ENCODE measurements at regions not wholly inside any gene's neighbourhood (a gene's known extent, or its start where the extent isn't known, plus 50 kb on each side); places are given as distances from the start of the nearest gene placed in this dataset.

DNA sequence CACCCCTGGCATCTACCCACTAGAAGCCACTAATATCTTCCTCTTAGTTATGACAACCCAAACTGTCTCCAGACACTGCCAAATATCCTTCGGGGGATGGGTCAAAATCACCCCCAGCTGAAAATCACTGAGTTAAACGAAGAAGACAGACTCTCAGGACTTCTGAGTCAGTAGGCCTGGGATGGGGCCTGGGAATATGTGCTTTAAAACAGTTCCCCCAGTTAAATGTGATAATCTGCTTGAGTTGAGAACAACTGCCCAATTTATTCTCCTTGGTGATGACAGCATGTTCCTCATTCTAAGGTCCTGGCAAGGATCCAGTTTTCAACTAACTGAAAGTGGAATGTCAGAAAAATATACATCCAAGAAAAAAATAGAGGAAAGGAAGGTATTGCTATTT, 52.4 kb downstream of the CBLL2 start:
- in situ Hi-C loops (cut with HindIII; ENCODE audit: low sequenced_read_pairs): no loop called here
- no peak for DNase-seq (ENCODE audit: low spot score)

DNA sequence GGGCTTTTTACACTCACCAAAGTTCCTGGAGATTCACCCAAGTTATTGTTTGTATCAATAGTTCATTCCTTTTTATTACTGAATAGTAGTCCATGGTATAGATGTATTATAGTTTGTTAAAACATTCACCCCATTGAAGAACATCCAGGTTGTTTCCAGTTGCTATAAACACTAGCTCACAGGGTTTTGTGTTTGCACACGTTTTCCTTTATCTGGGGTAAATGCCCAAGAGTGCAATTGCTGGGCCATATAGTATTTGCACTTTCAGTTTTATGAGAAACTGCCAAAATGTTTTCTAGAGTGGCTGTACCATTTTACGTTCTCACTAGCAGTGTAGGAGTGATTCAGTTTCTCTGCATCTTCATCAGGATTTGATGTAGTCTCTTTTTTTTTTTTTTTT, 57.1 kb downstream of the CBLL2 start:
- in situ Hi-C loops (cut with HindIII; ENCODE audit: low sequenced_read_pairs): no loop called here
- DNase-seq (ENCODE audit: low spot score): no peak

GRCh38 chrX:22338740-22339139, 66.0 kb downstream of the CBLL2 start:
- no peak for DNase-seq (ENCODE audit: low spot score)
- in situ Hi-C loops (cut with HindIII; ENCODE audit: low sequenced_read_pairs): no loop called here

DNA sequence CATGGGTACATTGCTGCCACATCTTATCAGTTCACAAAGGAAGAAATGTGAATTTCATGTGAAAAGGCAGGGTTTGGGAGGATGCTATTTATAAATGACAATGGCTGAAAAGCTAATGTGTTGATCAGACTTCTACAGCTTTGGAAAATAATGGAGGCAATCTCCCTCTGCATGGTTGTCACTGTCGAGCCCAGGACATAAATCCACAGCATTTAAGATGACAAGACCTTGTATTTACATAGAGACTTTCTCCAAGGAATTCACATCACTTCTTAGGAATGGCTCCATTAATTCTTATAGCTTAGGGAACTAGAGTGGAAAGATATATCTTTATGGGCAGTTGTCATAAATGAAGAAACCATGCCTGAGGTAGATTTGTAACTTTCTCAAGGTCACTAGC, 66.7 kb downstream of the CBLL2 start:
- in situ Hi-C loops (cut with HindIII; ENCODE audit: low sequenced_read_pairs): no loop called here
- DNase-seq (ENCODE audit: low spot score): no peak

- no peak for DNase-seq (ENCODE audit: low spot score)
- in situ Hi-C loops (cut with HindIII; ENCODE audit: low sequenced_read_pairs): no loop called here
Observed at GRCh38 chrX:22340022-22340616, 67.4 kb downstream of the CBLL2 start.

- in situ Hi-C loops (cut with HindIII; ENCODE audit: low sequenced_read_pairs): no loop called here
- DNase-seq (ENCODE audit: low spot score): no peak
Observed at GRCh38 chrX:22343192-22343591, 70.5 kb downstream of the CBLL2 start.

DNA sequence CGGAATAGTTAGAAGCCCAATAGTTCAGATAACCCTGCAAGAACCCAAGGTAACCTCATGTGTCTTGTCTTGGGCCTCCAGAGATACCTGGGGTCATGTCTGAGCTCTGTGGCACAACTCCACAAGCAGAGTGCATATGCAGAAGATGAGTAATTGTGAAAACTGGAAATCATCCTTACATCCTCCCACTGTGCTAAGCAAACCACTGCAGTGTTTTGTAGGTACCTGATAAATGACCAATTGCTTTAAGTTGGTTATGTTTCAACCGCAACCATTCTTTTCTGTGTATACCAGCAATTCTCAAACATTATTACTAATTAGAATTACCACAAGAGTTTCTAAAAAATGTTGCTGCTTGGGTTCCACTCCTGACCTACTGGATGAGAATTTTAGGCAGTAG, 73.2 kb downstream of the CBLL2 start:
- in situ Hi-C loops (cut with HindIII; ENCODE audit: low sequenced_read_pairs): no loop called here
- no peak for DNase-seq (ENCODE audit: low spot score)

GRCh38 chrX:22347491-22347890, 74.8 kb downstream of the CBLL2 start:
- in situ Hi-C loops (cut with HindIII; ENCODE audit: low sequenced_read_pairs): no loop called here
- no peak for DNase-seq (ENCODE audit: low spot score)

- DNase-seq (ENCODE audit: low spot score): no peak
- in situ Hi-C loops (cut with HindIII; ENCODE audit: low sequenced_read_pairs): no loop called here
Observed at GRCh38 chrX:22349116-22349515, 76.4 kb downstream of the CBLL2 start.

GRCh38 chrX:22351076-22351475, 78.4 kb downstream of the CBLL2 start:
- in situ Hi-C loops (cut with HindIII; ENCODE audit: low sequenced_read_pairs): no loop called here
- no peak for DNase-seq (ENCODE audit: low spot score)

DNA sequence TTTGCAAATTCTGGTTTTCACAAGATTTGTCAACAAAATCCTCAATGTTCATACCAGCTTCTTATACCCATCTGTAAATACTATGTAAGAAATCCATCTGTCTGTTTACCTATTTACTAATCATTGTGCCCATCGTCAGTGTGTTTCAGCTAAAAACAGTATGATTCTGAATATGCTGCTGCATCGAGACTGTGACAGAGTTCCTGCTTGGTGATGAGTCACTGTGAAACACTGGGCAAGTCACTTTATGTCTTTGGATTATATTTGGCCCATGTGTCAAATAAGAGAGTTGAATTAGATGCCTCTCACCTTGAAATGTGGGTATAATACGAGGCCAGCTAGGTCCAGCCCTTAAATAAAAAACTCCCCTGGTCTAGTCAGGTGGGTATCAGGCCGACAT, 79.3 kb downstream of the CBLL2 start:
- no peak for DNase-seq (ENCODE audit: low spot score)

DNA sequence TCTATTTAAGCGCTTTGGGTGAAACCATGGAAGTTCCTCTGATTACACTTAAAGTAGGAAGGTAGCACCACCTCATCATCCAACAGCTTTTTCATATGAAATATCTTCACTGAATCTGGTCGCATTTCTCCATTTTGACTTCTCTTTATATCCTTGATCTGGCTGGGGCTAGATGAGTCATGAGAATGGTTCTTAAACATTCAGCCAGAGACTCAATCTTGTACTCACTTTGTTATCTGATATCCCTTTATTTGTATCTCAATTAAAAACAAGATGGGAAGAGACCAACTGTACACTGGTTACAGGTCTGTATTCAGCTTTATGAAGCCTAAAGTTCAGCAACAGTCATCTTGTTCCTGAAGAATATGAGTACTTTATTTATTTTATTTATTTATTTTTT, 84.9 kb downstream of the CBLL2 start:
- DNase-seq (ENCODE audit: low spot score): no peak

More for the DNA sequence above, 79.3 kb downstream of the CBLL2 start:
- in situ Hi-C loops (cut with HindIII; ENCODE audit: low sequenced_read_pairs): no loop called here

GRCh38 chrX:22360129-22360528, 87.4 kb downstream of the CBLL2 start:
- no peak for DNase-seq (ENCODE audit: low spot score)
- in situ Hi-C loops (cut with HindIII; ENCODE audit: low sequenced_read_pairs): no loop called here

More for the DNA sequence above, 84.9 kb downstream of the CBLL2 start:
- in situ Hi-C loops (cut with HindIII; ENCODE audit: low sequenced_read_pairs): no loop called here

DNA sequence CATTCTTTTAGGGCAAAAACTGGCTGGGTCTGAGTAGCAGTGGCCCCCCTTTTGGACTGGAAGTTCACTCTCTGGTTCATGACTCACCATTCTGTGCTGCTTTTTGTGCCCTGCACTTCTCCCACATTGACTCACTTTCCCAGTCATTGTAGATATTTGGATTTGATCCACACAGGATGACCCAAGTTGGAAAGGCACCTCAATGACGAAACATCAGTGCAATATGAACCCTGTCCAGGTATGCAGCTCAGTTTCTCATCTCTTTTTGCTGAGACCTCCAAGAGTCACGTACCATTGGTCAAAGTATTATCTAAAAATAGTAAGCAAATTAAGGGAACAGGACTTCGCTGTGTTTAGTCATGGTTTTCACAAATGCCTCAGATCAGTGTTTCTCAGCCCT, 92.7 kb downstream of the CBLL2 start:
- in situ Hi-C loops (cut with HindIII; ENCODE audit: low sequenced_read_pairs): no loop called here
- DNase-seq (ENCODE audit: low spot score): no peak

DNA sequence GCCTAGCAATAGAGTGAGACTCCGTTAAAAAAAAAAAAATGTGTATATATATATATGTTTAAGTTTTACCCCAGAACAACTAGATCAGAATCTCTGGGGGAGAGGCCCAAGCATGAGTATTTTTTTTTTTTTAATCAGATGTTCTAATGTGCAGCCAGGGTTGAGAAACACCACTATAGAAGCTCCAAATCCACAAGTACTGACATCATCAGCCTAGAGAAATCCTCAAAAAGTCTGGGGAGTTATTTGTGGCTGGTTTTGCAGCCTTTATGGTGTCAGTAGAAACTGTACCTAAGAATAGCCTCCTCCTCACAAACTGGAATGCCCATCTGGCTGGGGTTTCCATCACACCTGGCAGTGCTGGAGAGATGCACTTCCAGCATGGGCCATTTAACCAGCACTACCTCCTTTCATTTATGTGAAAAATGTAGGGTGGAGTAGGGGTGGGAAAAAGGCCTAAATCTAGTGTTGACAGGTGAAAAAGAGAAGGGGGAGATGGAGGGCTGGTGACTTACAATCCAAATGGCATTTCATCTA, 93.5 kb downstream of the CBLL2 start:
- no peak for DNase-seq (ENCODE audit: low spot score)
- in situ Hi-C loops (cut with HindIII; ENCODE audit: low sequenced_read_pairs): no loop called here

- in situ Hi-C loops (cut with HindIII; ENCODE audit: low sequenced_read_pairs): no loop called here
- DNase-seq (ENCODE audit: low spot score): no peak
Observed at GRCh38 chrX:22366906-22367305, 94.2 kb downstream of the CBLL2 start.

GRCh38 chrX:22373094-22373493, 100.4 kb downstream of the CBLL2 start:
- DNase-seq (ENCODE audit: low spot score): no peak
- in situ Hi-C loops (cut with HindIII; ENCODE audit: low sequenced_read_pairs): no loop called here

GRCh38 chrX:22373766-22374165, 101.1 kb downstream of the CBLL2 start:
- in situ Hi-C loops (cut with HindIII; ENCODE audit: low sequenced_read_pairs): no loop called here
- no peak for DNase-seq (ENCODE audit: low spot score)

DNA sequence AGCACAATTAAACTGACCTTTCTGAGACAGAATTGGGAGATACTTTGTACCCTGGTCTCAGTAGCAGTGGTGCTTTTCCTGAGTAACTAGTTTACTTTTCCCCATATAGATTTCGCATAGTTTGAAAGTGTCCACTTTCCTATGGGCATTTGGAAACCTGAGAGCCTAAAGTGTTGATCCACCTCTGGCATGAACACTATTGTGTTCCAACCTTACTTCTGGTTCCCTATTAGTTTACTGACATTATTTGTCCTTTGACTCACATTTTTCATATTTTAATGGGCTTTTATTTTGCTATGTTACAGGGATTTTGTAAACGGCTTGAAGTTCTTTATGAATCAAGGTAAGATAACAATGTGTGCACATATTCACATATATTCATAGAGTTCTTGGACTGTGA, 103.7 kb downstream of the CBLL2 start:
- DNase-seq (ENCODE audit: low spot score): no peak
- in situ Hi-C loops (cut with HindIII; ENCODE audit: low sequenced_read_pairs): no loop called here

- no peak for DNase-seq (ENCODE audit: low spot score)
- in situ Hi-C loops (cut with HindIII; ENCODE audit: low sequenced_read_pairs): no loop called here
Observed at GRCh38 chrX:22378296-22378695, 105.6 kb downstream of the CBLL2 start.

- DNase-seq (ENCODE audit: low spot score): no peak
- in situ Hi-C loops (cut with HindIII; ENCODE audit: low sequenced_read_pairs): no loop called here
Observed at GRCh38 chrX:22383988-22384387, 111.3 kb downstream of the CBLL2 start.
